GM19468 (cell line): ENCODE measurements at regions not wholly inside any gene's neighbourhood (a gene's known extent, or its start where the extent isn't known, plus 50 kb on each side); places are given as distances from the start of the nearest gene placed in this dataset.
"Not testable (repeated sequence)": the region's sequence is repeated elsewhere in the genome, so short reads cannot be mapped to it uniquely, and the experiment has no call there.

ENCODE experiments used
- ATAC-seq: cut with Tn5 transposase; IDR thresholded peaks from one replicate; pipeline ENCODE4 v1.9.1; 2021; ENCODE audit warnings: mild to moderate bottlenecking, moderate library complexity, moderate number of reproducible peaks; ENCODE audit not compliant: unreplicated experiment; ENCODE audit errors: extremely low read depth

DNA sequence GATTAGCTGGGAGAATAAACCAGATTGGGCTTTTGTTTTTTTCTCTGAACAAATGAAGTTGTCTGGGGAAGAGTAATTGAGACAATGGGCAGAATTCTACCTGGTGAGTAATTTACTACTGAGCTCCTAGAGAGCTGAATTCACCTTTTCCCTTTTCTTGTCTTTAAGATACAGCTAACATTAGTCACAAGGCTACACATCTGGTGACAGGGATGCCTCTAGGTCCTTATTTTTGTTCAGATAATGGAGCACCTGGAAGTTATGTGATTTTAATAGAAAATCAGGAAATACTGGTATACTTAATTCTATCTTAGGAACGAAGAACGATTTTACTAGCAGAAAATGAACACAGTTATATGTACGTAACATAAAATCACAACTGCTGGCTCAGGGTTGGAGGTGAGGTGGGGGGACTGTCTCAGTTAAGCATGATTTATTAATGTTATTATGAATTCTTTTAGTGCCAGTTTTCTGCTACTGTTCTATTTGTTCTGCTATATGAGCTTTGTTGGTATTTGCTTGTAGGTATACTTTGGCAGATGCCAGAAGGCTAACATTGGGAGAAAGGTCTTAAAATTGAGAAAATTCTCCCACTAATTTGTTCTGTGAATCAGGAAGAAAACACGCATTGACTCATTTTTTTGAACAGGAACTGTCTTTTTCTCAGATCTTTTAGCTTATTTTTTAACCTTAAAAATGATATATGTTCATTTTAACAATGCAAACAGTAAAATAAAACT is 482.7 kb upstream of the RGS6 start:
- no peak for ATAC-seq

DNA sequence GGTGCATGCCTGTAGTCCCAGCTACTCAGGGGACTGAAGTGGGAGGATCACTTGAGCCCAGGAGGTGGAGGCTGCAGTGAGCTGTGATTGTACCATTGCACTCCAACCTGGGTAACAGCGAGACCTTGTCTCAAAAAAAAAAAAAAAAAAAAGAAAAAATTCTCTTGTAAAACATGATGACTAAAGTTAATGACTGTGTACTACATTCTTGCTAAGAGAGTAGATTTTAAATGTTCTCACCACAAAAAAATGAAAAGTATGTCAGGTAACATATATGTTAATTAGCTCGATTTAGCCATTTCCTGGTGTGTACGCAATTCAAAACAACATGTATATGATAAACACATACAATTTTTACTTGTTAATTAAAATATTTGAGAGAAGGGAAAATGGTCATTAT is 480.7 kb upstream of the RGS6 start:
- ATAC-seq = no peak

- ATAC-seq = no peak
Measured at GRCh38 chr14:71452539-71452938, 479.7 kb upstream of the RGS6 start.

DNA sequence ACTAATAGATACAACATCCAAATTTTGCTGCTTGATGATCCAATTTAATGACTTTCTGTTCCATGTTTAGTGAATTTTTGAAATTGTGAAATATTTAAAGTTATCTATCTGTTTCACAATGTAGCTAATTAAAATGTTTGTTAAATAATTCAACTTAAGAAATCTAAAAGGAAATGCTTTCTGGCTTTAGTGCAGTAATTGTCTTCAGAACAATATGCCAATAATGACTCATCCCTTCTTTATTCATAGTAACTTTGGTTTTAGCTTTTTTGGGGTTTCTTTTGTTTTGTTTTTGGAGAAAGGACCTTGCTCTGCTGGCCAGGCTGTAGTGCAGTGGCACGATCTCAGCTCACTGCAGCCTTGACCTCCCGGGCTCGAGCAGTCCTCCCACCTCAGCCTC is 479.2 kb upstream of the RGS6 start:
- ATAC-seq = no peak

DNA sequence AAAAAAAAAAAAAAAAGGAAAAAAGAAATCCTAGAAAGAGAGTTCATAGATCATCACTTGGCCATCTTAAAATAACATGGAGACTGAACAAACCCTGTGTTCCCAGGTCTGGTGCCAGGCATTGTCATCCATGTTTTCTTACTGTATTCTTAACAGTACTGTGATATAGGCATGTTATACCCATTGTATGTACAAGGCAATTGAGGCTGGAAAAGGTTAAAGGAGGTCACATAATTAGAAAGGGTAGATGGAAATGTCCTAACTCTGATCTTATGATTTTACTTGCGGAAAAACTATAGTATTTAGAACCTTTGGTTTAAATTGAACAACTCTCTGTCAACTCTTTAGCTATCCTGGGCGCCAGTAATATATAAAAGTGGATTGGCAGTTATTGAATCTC is 478.2 kb upstream of the RGS6 start:
- ATAC-seq = no peak

DNA sequence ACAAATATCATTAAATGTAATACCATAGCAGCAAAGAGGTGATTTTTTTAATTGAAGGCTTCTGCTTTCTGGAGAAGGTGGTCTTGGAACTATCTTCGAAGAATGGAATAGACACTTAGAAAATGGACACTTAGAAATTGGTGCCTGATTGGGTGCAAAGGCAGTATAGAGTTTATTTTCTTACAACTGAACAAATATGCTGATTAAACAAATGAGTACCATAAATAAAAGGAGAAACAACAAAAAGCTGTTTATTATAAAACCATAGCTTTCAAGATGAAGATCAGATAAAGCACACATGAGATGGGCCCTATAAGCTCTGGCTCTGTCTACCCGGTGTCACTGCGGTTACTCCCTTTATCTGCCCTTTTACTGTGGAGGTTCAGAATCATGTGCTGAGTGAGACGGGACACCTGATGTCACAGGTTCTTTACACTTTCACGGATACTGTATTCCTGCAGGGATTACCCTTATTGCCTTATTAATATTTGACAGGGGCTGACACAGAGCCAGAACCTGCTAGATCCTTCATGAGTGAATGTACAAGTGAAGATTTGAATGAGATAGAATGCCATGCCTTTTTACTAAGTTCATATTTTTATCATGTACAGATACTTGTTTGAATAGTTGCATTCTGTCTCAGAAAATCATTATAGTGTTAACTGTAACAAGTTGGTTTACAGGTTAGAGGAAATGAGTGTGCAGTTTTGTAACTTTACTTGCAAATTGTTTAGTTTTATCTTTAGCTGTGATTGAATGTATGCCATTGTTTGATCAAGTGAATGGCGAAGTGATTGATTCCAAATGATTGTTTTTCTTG is 477.5 kb upstream of the RGS6 start:
- no peak for ATAC-seq

DNA sequence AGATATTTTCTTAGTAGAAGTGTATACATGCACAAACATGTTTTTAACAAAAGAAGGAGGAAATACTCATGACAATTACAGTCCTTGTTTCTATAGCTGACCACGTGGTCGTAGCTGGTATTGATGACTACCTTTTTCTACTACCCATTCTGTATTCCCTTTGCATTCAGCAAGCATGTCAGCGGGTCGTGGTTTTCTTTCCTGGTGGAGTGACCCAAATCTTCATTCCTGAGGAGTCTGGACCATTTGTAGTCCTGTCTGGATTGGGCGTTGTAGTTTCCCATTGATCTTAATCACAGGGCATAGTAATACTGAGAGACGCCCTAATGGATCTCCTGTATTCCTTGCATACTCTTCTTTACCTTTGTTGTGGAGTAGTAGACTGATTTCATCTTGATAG is 472.1 kb upstream of the RGS6 start:
- no peak for ATAC-seq

DNA sequence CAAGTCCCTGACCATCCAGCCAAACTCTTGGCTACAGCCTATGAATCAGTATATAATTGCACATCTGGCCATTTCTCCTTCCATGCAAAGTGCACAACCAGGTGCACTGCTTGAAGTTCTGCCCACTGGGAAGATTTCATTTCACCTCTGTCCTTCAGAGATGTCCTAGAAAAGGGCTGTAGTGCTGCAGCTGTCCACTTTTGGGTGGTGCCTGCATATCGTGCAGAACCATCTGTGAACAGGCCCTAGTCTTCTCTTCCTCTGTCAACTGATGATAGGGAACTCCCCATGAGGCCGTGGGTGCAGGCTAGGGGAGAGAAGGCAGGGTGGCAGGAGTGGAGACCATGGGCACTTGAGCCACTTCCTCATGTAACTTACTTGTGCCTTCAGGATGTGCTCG is 470.6 kb upstream of the RGS6 start:
- not testable (repeated sequence) for ATAC-seq

DNA sequence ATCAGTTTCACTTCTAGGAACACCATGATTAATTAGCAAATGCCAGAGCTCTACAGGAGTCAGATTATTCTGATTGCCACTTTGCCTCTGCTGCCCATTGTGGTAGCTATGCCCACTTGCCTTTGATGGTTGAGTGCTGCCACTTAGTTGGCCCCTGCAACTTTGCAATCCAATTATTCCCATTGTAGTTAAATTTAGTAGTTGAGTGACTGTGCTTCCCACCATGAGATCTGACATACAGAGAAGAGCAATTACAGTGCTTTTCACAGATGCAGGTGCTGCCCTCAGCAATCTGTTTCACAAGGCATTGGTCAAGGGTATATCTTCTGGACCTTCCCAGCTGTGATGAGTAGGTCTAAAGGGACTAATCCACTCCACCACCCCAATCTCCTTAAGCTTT is 468.4 kb upstream of the RGS6 start:
- no peak for ATAC-seq

GRCh38 chr14:71464840-71465239 is 467.4 kb upstream of the RGS6 start:
- no peak for ATAC-seq

- ATAC-seq = no peak
Measured at GRCh38 chr14:71465316-71465715, 466.9 kb upstream of the RGS6 start.

GRCh38 chr14:71466251-71466650 is 466.0 kb upstream of the RGS6 start:
- no peak for ATAC-seq

DNA sequence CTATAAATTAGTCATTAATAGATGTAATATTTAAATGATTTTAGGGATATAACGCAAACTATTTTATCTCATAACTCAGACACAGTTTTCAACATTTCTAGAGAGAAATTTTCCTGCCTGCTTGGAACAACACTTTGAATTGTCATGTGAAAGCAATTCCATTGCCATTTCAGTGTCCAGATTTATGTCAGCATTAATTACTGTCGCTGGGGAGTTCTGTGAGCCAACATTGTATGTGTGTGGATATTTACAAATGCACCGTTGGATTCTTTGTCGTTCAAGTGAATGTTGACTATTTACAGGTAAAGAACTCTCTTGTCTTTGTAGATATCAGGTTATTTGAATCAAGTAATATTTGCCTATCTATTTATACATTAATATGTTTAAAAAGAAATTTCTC is 465.3 kb upstream of the RGS6 start:
- ATAC-seq = no peak

DNA sequence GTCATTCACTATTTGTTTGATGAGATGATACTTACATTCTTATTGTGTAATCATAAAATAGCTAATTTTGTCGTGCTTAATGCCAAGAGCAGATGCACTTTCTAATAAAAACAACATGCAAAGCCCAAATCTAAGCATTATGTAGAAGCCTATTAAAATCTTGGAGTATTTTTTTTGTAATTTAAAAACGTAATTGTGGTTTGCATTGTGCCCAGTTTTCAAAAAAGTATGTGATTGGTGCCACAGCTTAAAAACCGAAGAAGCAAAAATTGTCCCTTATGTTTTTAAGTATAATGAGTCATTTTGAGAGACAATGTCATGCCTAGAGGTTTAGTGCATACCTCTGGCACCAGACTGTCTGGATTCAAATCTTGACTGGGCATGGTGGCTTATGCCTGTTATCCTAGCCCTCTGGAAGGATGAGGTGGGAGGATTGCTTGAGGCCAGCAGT is 464.8 kb upstream of the RGS6 start:
- no peak for ATAC-seq

GRCh38 chr14:71468701-71469100 is 463.5 kb upstream of the RGS6 start:
- ATAC-seq = no peak

DNA sequence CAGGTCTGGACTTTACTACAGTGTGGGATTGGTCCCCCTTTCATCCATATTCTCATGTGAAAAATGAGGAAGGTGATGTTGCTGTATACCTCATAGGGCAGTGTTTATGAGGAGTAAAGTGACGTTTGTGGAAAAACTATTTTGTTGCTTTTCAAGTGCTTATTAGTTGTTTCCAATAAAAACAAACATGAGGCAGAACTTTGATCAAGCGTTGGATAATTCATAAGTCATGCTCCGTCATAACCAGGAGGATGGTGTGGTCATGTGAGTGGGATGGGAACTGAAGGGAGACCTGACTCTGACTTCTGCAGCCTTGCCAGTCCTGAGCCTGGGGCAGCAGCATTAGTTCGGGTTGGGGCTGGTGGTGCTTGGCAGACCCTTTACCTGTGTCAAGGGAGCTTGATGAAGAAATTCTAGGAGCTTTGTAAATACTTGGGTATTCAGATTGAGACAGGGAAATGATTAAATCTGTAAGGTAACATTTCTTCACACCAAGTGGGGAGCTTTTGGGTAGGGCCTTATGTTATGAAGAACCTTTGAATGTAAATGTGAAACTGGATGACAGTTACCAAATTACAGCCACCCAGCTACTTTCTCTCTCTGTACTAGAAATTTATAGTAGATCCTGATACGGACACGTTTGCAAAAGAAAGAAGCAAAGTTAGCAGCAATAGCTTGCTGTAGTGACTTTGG is 462.4 kb upstream of the RGS6 start:
- ATAC-seq = no peak

GRCh38 chr14:71471634-71472355 is 460.4 kb upstream of the RGS6 start:
- ATAC-seq = no peak

DNA sequence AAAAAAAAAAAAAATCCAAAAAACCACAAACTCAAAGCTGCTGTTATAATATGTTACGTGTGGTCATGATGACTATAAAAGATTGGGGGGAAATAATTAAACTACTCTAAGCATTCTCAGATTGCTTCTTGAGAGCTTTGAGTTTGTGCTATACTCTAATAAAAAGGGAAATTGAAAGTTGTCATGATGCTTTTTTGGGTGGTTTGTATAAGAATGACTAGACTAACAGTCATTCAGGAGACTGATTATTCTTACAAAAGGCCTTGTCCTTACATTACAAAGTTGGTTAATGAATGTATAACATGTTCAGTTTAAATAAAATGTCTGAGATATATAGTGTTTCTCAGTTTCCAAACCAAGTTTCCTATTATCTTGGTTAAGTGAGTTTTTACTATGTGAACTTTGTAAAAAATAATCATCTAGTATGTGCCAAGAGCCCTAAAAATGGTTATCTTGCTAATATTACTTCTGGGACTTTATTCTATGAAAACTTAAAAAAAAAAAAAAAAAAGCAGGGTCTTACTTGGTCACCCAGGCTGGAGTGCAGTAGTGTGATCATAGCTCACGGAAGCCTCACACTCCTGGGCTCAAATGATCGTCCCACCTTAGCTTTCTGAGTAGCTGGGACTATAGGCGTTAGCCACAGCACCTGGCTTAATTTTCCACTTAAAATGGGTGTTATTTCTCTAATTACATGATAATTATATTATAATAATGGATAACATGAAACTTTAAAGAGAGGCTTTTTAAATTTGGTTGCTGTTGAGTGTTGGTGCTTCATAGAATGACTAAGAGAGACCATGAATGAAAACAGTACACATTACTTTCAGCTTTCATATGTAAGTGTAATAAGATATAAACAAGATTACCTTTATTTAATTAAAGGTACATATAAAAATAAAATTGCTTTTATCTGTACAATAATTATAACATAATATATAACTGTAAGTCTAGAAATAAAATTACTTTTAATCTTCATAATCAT is 459.6 kb upstream of the RGS6 start:
- peak; percentile 37 for ATAC-seq

GRCh38 chr14:71473843-71474242 is 458.4 kb upstream of the RGS6 start:
- ATAC-seq = no peak
